SK-N-SH (cell line): ENCODE measurements at regions not wholly inside any gene's neighbourhood (a gene's known extent, or its start where the extent isn't known, plus 50 kb on each side); places are given as distances from the start of the nearest gene placed in this dataset.

ENCODE experiments used
- CTCF ChIA-PET: fragments of 300-600, 350-600 bp; formaldehyde crosslinking; extraction: SDS; loops from one replicate; lab custom pipeline; 2021; lab: Yijun Ruan, JAX
- POLR2A ChIA-PET: fragments of 350-600 bp; sonication (Branson Sonifier 250); formaldehyde crosslinking; extraction: SDS; loops from one replicate; lab custom pipeline; 2020; ENCODE audit warnings: antibody characterized with exemption, inconsistent platforms; lab: Yijun Ruan, JAX
- DNase-seq: peaks from one replicate; pipeline ENCODE4 v3.0.0; 2012
- H2AFZ ChIP-seq: fragments of 200-600 bp; sonication (generic); 2 replicates; pipeline ENCODE4 v1.8.1; 2016; ENCODE audit warnings: antibody characterized with exemption, mild to moderate bottlenecking, low read depth
- H3F3A ChIP-seq: fragments of 200-600 bp; sonication (generic); replicated peaks from 2 replicates; pipeline ENCODE3; 2016; ENCODE audit warnings: antibody characterized with exemption, mild to moderate bottlenecking; ENCODE audit not compliant: insufficient read depth
- H3K27ac ChIP-seq, 2 experiments: fragments of 200-500 bp in 1 of 2; fragments of 200-600 bp in 1 of 2; sonication (Bioruptor generic) in 1 of 2; sonication (generic), shearing (Covaris generic) in 1 of 2; 2 replicates each; pipeline versions ENCODE4 v1.5.1 to v1.6.1; 2014 to 2016; ENCODE audit warnings: low read depth in 2 of 2, inconsistent platforms in 1 of 2, low read length in 1 of 2, mild to moderate bottlenecking in 1 of 2, mixed read lengths in 1 of 2
- H3K27me3 ChIP-seq: fragments of 200-600 bp; sonication (generic), shearing (Covaris generic); 2 replicates; pipeline ENCODE4 v1.6.1; 2016; ENCODE audit warnings: mixed run types; ENCODE audit not compliant: insufficient read depth
- H3K36me3 ChIP-seq, 2 experiments: fragments of 200-500 bp in 1 of 2; fragments of 200-600 bp in 1 of 2; sonication (Bioruptor generic) in 1 of 2; sonication (generic) in 1 of 2; replicated peaks in 1 of 2; 2 replicates each; pipeline versions ENCODE3 to v1.5.1; 2014 to 2016; ENCODE audit warnings: low read length in 1 of 2, mild to moderate bottlenecking in 1 of 2; ENCODE audit not compliant: insufficient read depth in 2 of 2, control insufficient read depth in 1 of 2
- H3K4me1 ChIP-seq, 2 experiments: fragments of 200-500 bp in 1 of 2; fragments of 200-600 bp in 1 of 2; sonication (Bioruptor generic) in 1 of 2; sonication (generic), shearing (Covaris generic) in 1 of 2; 2 replicates each; pipeline versions ENCODE4 v1.5.1 to v1.6.1; 2014 to 2016; ENCODE audit warnings: low read depth in 1 of 2, low read length in 1 of 2, mixed run types in 1 of 2; ENCODE audit not compliant: insufficient read depth in 2 of 2, control insufficient read depth in 1 of 2
- H3K4me2 ChIP-seq: fragments of 200-600 bp; sonication (generic), shearing (Covaris generic); 2 replicates; pipeline ENCODE4 v1.6.1; 2017; ENCODE audit warnings: mixed run types
- H3K4me3 ChIP-seq, 2 experiments: fragments of 200-500 bp in 1 of 2; fragments of 200-600 bp in 1 of 2; sonication (Bioruptor generic) in 1 of 2; sonication (generic), shearing (Covaris generic) in 1 of 2; 2 replicates each; pipeline versions ENCODE4 v1.5.1 to v1.8.1; 2014 to 2016; ENCODE audit warnings: low read depth in 2 of 2, inconsistent platforms in 1 of 2, low read length in 1 of 2, mild to moderate bottlenecking in 1 of 2, mixed read lengths in 1 of 2, moderate library complexity in 1 of 2
- H3K79me2 ChIP-seq: fragments of 200-600 bp; sonication (generic); 2 replicates; pipeline ENCODE4 v1.8.1; 2017; ENCODE audit warnings: mild to moderate bottlenecking; ENCODE audit not compliant: insufficient read depth
- H3K9ac ChIP-seq: fragments of 200-600 bp; sonication (generic); 2 replicates; pipeline ENCODE4 v1.6.1; 2017; ENCODE audit warnings: mixed run types
- H3K9me2 ChIP-seq: fragments of 200-600 bp; sonication (generic); 2 replicates; pipeline ENCODE4 v1.6.1; 2017; ENCODE audit warnings: mixed run types
- H3K9me3 ChIP-seq: fragments of 200-600 bp; sonication (generic); 2 replicates; pipeline ENCODE4 v1.6.1; 2017; ENCODE audit warnings: mixed run types, mild to moderate bottlenecking, moderate library complexity
- H4K20me1 ChIP-seq: fragments of 200-600 bp; sonication (generic); 2 replicates; pipeline ENCODE4 v1.6.1; 2017; ENCODE audit warnings: mild to moderate bottlenecking, mixed run types; ENCODE audit not compliant: insufficient read depth
- ELF1 ChIP-seq: IDR thresholded peaks from 2 replicates; pipeline ENCODE4 v1.4.0; 2012
- EP300 ChIP-seq, 2 experiments: IDR thresholded peaks; 2 replicates each; pipeline versions ENCODE4 v1.4.0 to v1.6.1; 2012; ENCODE audit warnings: borderline replicate concordance in 1 of 2, low read depth in 1 of 2, low read length in 1 of 2
- FOSL2 ChIP-seq: IDR thresholded peaks from 2 replicates; pipeline ENCODE4 v1.4.0; 2012; ENCODE audit warnings: low read depth, mild to moderate bottlenecking, moderate library complexity, borderline replicate concordance
- FOXJ3 ChIP-seq: sonication (generic); formaldehyde crosslinking; IDR thresholded peaks from 2 replicates; pipeline ENCODE4 v1.5.1; 2020; ENCODE audit warnings: mild to moderate bottlenecking, missing genetic modification reagents
- FOXM1 ChIP-seq: IDR thresholded peaks from 2 replicates; pipeline ENCODE4 v1.4.0; 2012; ENCODE audit warnings: low read depth, mild to moderate bottlenecking
- GABPA ChIP-seq: IDR thresholded peaks from 2 replicates; pipeline ENCODE4 v1.4.0; 2012; ENCODE audit warnings: low read depth, mild to moderate bottlenecking
- GATA2 ChIP-seq: sonication (generic); formaldehyde crosslinking; IDR thresholded peaks from 2 replicates; pipeline ENCODE4 v1.5.0; 2020; ENCODE audit warnings: mild to moderate bottlenecking, missing genetic modification reagents
- JUND ChIP-seq: IDR thresholded peaks from 2 replicates; pipeline ENCODE4 v1.4.0; 2012
- MEF2A ChIP-seq: IDR thresholded peaks from 2 replicates; pipeline ENCODE4 v1.4.0; 2012; ENCODE audit warnings: low read depth, borderline replicate concordance
- MXI1 ChIP-seq: IDR thresholded peaks from 2 replicates; pipeline ENCODE4 v1.6.1; 2012; ENCODE audit warnings: mild to moderate bottlenecking, low read depth, low read length, improper control_type of control experiment
- NFIC ChIP-seq: IDR thresholded peaks from 2 replicates; pipeline ENCODE4 v1.4.0; 2012; ENCODE audit warnings: borderline replicate concordance
- PBX3 ChIP-seq: IDR thresholded peaks from 2 replicates; pipeline ENCODE4; 2012
- RAD21 ChIP-seq: IDR thresholded peaks from 2 replicates; pipeline ENCODE4 v1.6.1; 2012; ENCODE audit warnings: mild to moderate bottlenecking, low read length
- RXRA ChIP-seq: IDR thresholded peaks from 2 replicates; pipeline ENCODE4 v1.4.0; 2012; ENCODE audit warnings: low read depth, mild to moderate bottlenecking, borderline replicate concordance
- SIN3A ChIP-seq: IDR thresholded peaks from 2 replicates; pipeline ENCODE4 v1.6.1; 2012; ENCODE audit warnings: low read depth, mild to moderate bottlenecking, low read length, moderate library complexity, borderline replicate concordance
- SMC3 ChIP-seq: IDR thresholded peaks from 2 replicates; pipeline ENCODE4 v1.6.1; 2012; ENCODE audit warnings: low read depth, low read length, improper control_type of control experiment
- TCF12 ChIP-seq: IDR thresholded peaks from 2 replicates; pipeline ENCODE4 v1.4.0; 2012
- YY1 ChIP-seq: IDR thresholded peaks from 2 replicates; pipeline ENCODE4 v1.4.0; 2012; ENCODE audit warnings: low read depth, mild to moderate bottlenecking
- WGBS: methylation state at CpG from one replicate; pipeline ENCODE4 v1.1.6; 2017; ENCODE audit warnings: low lambda C conversion rate; 5-methylcytosine and 5-hydroxymethylcytosine counted together
- TF ChIP-seq, protein P1 (sequence below): fragments of 200-600 bp; sonication (generic); IDR thresholded peaks from 2 replicates; pipeline ENCODE4 v1.6.1; 2017; ENCODE audit warnings: antibody characterized with exemption, mild to moderate bottlenecking, moderate library complexity
- TF ChIP-seq, protein P2 (sequence below): fragments of 150-350 bp; IDR thresholded peaks from 2 replicates; pipeline ENCODE4 v1.6.1; 2017; ENCODE audit warnings: antibody characterized with exemption, low read length, low read depth, borderline replicate concordance
- TF ChIP-seq, protein P3 (sequence below): fragments of 150-350 bp; IDR thresholded peaks from 2 replicates; pipeline ENCODE4 v1.6.1; 2016; ENCODE audit warnings: mild to moderate bottlenecking, low read depth, low read length
- TF ChIP-seq, protein P4 (sequence below): IDR thresholded peaks from 2 replicates; pipeline ENCODE4 v1.4.0; 2012; ENCODE audit warnings: low read depth, borderline replicate concordance

GRCh38 chr16:26623442-26623841 lies 443.3 kb upstream of the C16orf82 start:
- TF ChIP-seq, protein P1, sequence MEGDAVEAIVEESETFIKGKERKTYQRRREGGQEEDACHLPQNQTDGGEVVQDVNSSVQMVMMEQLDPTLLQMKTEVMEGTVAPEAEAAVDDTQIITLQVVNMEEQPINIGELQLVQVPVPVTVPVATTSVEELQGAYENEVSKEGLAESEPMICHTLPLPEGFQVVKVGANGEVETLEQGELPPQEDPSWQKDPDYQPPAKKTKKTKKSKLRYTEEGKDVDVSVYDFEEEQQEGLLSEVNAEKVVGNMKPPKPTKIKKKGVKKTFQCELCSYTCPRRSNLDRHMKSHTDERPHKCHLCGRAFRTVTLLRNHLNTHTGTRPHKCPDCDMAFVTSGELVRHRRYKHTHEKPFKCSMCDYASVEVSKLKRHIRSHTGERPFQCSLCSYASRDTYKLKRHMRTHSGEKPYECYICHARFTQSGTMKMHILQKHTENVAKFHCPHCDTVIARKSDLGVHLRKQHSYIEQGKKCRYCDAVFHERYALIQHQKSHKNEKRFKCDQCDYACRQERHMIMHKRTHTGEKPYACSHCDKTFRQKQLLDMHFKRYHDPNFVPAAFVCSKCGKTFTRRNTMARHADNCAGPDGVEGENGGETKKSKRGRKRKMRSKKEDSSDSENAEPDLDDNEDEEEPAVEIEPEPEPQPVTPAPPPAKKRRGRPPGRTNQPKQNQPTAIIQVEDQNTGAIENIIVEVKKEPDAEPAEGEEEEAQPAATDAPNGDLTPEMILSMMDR = no peak
- no peak for TF ChIP-seq SIN3A
- TF ChIP-seq EP300 (IDR thresholded peaks at IDR 0.05; ENCODE audit: borderline replicate concordance in 1 of 2, low read depth in 1 of 2, low read length in 1 of 2) = no peak
- no peak for TF ChIP-seq MEF2A
- TF ChIP-seq YY1 = no peak
- TF ChIP-seq FOSL2 = no peak
- no peak for TF ChIP-seq NFIC
- no peak for TF ChIP-seq RXRA
- TF ChIP-seq, protein P2, sequence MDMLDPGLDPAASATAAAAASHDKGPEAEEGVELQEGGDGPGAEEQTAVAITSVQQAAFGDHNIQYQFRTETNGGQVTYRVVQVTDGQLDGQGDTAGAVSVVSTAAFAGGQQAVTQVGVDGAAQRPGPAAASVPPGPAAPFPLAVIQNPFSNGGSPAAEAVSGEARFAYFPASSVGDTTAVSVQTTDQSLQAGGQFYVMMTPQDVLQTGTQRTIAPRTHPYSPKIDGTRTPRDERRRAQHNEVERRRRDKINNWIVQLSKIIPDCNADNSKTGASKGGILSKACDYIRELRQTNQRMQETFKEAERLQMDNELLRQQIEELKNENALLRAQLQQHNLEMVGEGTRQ = no peak
- TF ChIP-seq, protein P3, sequence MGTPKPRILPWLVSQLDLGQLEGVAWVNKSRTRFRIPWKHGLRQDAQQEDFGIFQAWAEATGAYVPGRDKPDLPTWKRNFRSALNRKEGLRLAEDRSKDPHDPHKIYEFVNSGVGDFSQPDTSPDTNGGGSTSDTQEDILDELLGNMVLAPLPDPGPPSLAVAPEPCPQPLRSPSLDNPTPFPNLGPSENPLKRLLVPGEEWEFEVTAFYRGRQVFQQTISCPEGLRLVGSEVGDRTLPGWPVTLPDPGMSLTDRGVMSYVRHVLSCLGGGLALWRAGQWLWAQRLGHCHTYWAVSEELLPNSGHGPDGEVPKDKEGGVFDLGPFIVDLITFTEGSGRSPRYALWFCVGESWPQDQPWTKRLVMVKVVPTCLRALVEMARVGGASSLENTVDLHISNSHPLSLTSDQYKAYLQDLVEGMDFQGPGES = no peak
- no peak for TF ChIP-seq FOXJ3 (CRISPR knock-in tag)
- TF ChIP-seq, protein P4, sequence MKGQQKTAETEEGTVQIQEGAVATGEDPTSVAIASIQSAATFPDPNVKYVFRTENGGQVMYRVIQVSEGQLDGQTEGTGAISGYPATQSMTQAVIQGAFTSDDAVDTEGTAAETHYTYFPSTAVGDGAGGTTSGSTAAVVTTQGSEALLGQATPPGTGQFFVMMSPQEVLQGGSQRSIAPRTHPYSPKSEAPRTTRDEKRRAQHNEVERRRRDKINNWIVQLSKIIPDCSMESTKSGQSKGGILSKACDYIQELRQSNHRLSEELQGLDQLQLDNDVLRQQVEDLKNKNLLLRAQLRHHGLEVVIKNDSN = no peak
- TF ChIP-seq, all 33 proteins: peak for 0
- 10% methylated on average over 2 of the region's 2 CpGs for WGBS
- Histone ChIP-seq H3K36me3 (no peaks in the 10 kb centered on the region), H3F3A (no peaks in the 10 kb centered on the region), H3K27me3 (no peaks in the 10 kb centered on the region), H3K9me3 (no peaks in the 10 kb centered on the region), H3K27ac (no peak overlapping the region), H4K20me1 (no peaks in the 10 kb centered on the region), H3K79me2 (no peaks in the 10 kb centered on the region), H3K9me2 (no peaks in the 10 kb centered on the region), H3K9ac (no peak overlapping the region), H3K4me3 (no peak overlapping the region), H3K4me1 (no peaks in the 10 kb centered on the region), H3K4me2 (no peak overlapping the region), H2AFZ (no peak overlapping the region)
- ChIA-PET POLR2A (no interaction called here), CTCF (no interaction called here)
- no peak for DNase-seq

GRCh38 chr16:26627958-26628357 lies 438.8 kb upstream of the C16orf82 start:
- Histone ChIP-seq H3K36me3 (no peaks in the 10 kb centered on the region), H3K4me3 (no peak overlapping the region), H4K20me1 (no peaks in the 10 kb centered on the region), H3K79me2 (no peaks in the 10 kb centered on the region), H3K9me3 (no peaks in the 10 kb centered on the region), H3F3A (no peaks in the 10 kb centered on the region), H3K4me1 (no peaks in the 10 kb centered on the region), H3K9me2 (no peaks in the 10 kb centered on the region), H3K27ac (no peak overlapping the region), H3K4me2 (no peak overlapping the region), H3K27me3 (no peaks in the 10 kb centered on the region), H3K9ac (no peak overlapping the region), H2AFZ (no peak overlapping the region)
- WGBS = 15% methylated on average over 1 of the region's 1 CpG
- no peak for DNase-seq
- CTCF ChIA-PET = no interaction called here
- POLR2A ChIA-PET = no interaction called here
- TF ChIP-seq, protein P4 = no peak
- TF ChIP-seq ELF1 (no peak), SMC3 (no peak), GABPA (no peak), RAD21 (no peak), MXI1 (no peak), GATA2 (CRISPR knock-in tag) (no peak), SIN3A (no peak), MEF2A (no peak), JUND (no peak), TCF12 (no peak), FOXM1 (no peak), PBX3 (no peak)
- TF ChIP-seq, protein P3 = no peak
